Right kidney (tissue), 1 donor: ENCODE measurements at regions not wholly inside any gene's neighbourhood (a gene's known extent, or its start where the extent isn't known, plus 50 kb on each side); places are given as distances from the start of the nearest gene placed in this dataset.

Experiments
- DNase-seq: peaks from one replicate; pipeline ENCODE4 v3.0.0-alpha.2; 2016

- no peak for DNase-seq
These were observed 129.5 kb upstream of the PRNP start for GRCh38 chr20:4556781-4557180.

GRCh38 chr20:4555188-4555890 lies 130.9 kb upstream of the PRNP start:
- DNase-seq = no peak

GRCh38 chr20:4554346-4554745 lies 131.9 kb upstream of the PRNP start:
- no peak for DNase-seq

DNA sequence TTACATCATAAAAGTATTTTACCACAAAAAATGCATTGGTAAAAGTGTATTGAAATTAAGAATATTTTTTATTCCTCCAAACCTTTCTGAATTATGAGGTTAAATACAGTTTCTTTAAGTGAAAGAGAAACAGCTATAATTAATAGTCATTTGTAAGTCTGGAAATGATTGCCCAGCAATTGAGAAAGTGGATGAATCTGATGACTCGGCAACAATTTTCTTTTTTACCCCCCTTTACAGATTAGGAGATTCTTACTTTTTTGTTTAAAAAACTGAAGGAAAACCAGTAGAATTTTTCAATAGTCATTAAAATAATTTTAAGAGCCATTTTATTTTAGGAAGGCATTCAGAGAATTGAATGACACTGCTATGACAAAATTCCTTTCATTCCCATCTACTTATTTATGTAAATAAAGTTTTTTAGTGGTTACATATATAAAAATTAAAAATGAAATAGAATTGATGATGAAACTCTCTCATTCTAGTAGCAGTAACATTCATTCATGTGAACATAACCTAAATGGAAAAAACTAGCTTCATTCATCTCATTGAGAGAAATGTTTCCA lies 134.1 kb upstream of the PRNP start:
- DNase-seq = no peak

- DNase-seq = no peak
These were observed 135.5 kb upstream of the PRNP start for GRCh38 chr20:4550740-4551139.

- no peak for DNase-seq
These were observed 136.5 kb upstream of the PRNP start for GRCh38 chr20:4549711-4550259.

GRCh38 chr20:4548552-4548951 lies 137.7 kb upstream of the PRNP start:
- no peak for DNase-seq

GRCh38 chr20:4546786-4547185 lies 139.5 kb upstream of the PRNP start:
- DNase-seq = no peak

GRCh38 chr20:4546342-4546741 lies 139.9 kb upstream of the PRNP start:
- no peak for DNase-seq

GRCh38 chr20:4545526-4545925 lies 140.7 kb upstream of the PRNP start:
- DNase-seq = no peak

DNA sequence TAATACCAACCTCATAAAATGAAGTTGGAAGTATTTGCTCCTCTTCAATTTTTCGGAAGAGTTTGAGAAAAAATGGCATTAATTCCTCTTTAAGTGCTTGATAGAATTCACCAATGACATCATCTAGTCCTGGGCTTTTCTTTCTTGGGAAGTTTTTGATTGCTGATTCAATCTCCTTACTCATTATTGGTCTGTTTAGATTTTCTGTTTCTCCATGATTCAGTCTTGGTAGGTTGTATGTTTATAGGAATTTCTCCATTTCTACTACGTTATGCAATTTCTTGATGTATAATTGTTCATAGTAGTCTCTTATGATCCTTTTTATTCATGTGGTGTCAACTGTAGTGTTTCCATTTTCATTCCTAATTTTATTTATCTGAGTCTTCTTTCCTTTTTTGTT lies 141.5 kb upstream of the PRNP start:
- DNase-seq = no peak

DNA sequence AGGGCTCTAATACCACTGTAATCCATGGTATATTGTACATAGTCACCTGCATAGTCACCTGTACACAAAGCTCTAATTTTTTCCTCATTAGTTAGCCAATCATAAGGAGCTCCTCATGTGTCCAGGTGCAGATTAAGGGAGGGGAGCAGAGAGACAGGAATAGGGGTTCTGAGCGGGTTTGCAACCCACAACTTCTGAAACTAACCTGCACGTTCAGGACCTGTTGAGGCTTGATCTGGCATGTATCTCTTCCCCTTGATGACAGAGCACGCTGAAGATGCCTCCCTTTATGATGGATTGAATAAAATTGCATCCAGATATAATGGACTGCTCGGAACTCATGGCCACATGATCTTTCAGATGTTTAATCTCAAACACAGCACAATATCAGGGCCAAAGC lies 144.0 kb upstream of the PRNP start:
- DNase-seq = no peak

DNA sequence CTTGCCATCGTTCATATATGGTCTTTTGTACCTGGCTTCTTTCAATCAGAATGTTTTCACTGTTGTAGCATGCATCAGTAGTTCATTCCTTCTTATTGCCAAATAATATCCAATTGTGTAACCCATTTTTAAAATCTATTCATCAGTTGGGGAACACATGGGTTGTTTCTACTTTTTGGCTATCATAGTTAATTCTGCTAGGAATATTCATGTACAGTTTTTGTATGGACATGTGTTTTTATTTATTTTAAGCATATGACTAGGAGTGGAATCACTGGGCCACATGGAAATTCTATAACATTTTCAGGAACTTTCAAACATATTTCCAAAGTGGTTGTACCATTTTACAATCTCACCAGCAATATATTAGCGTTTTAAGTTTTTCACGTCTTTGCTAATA lies 151.9 kb upstream of the PRNP start:
- no peak for DNase-seq

- DNase-seq = peak; percentile 1
These were observed 152.7 kb upstream of the PRNP start for GRCh38 chr20:4533368-4534133.

DNA sequence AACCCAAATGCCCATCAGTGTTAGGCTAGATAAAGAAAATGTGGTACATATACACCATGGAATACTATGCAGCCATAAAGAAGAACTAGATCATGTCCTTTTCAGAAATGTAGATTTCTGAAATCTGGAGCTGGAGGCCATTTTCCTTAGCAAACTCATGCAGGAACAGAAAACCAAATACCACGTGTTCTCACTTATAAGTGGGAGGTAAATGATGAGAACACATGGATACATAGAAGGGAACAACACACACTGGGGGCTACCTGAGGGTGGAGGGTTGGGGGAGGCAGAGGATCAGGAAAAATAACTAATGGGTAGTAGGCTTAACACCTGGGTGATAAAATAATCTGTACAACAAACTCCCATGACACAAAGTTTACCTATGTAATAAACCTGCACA lies 153.5 kb upstream of the PRNP start:
- no peak for DNase-seq

DNA sequence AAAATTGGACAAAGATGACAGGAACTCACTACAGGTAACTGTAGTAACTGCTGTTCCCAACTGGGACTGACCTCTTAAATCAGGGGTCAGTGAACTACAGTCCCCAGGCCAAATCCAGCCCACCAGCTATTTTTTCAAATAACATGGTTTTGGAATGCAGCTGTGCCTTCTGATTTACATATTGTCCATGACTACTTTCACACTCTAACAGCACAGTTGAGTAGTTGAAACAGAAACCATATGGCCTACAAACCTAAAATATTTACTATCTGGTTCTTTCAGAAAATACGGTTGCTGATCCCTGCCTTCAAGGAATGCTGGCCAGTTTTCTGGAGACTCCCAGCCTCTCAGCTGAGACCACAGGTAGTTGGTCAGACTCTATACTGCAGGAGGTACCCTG lies 161.5 kb upstream of the PRNP start:
- no peak for DNase-seq

GRCh38 chr20:4524307-4524706 lies 161.9 kb upstream of the PRNP start:
- DNase-seq = no peak

DNA sequence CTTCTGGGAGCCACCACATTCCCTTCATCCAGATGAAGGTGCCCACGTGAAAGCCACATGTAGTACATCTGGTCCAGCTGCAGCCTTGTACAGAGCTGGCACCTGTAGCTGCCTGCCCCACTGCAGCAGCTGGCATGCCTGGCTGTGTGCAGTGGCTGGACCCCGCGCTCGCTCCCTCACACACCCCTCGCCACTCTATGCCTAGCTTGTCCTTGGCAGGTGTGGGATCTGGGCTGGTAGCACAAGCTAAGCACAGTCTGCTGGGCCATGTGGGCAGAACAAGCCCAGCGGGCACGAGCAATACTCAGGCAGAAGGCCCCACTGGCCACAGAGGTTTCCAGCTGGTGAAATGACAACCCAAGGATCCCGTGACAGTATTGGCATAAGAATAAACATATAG lies 163.9 kb upstream of the PRNP start:
- DNase-seq = no peak

- DNase-seq = no peak
These were observed 164.9 kb upstream of the PRNP start for GRCh38 chr20:4521170-4521968.

DNA sequence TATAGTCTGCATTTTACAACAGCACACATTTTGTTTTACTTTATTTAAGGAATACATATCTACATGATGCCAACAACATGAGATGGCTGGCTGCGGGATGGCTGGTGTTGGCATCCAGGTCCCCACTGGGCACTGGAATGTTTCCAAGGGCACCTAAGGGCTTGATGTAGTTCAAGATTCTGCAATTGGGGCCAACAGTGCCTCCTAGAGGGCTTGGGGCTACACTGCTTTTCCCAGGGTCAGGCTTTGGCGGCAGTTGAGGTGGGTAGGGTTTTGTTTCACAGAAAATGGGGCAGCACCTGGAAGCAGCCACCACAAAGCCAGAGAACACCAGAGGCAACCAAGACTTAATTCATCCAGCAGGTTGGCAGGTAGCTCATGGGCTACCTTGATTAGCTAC lies 166.7 kb upstream of the PRNP start:
- no peak for DNase-seq

DNA sequence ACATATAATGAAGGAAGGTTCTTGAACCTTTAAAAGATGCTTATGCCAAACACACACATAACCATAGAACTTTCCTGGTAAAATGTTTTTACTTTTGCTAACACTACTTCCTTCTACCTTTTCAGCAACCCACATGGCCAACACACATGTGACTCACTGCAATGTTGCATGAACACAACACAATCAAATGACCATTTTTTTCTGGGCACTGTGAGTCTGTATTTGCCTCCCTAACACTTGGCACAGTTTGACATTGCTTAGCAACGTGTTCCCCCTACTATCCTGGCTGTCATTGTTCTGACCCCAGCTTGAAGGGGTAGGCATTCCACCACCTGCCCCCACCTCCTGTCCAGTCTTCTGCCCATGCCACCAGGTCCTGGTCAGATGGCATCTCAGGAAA lies 169.4 kb upstream of the PRNP start:
- DNase-seq = no peak

- no peak for DNase-seq
These were observed 172.5 kb upstream of the PRNP start for GRCh38 chr20:4513720-4514119.
